Gastroesophageal sphincter (tissue), 3 donors: ENCODE measurements at regions not wholly inside any gene's neighbourhood (a gene's known extent, or its start where the extent isn't known, plus 50 kb on each side); places are given as distances from the start of the nearest gene placed in this dataset.

Experiments
- EP300 ChIP-seq: sonication (generic); formaldehyde crosslinking; IDR thresholded peaks from one replicate; pipeline ENCODE4 v1.6.1; 2017; ENCODE audit warnings: antibody characterized with exemption, mild to moderate bottlenecking
- POLR2A ChIP-seq, 2 donors: fragments of 450-650 bp; IDR thresholded peaks; one replicate each; pipeline ENCODE4 v1.6.1; 2017; ENCODE audit warnings: antibody characterized with exemption in 2 of 2, mild to moderate bottlenecking in 2 of 2, moderate library complexity in 1 of 2
- POLR2AphosphoS5 ChIP-seq: sonication (generic); formaldehyde crosslinking; IDR thresholded peaks from one replicate; pipeline ENCODE4 v1.6.1; 2017; ENCODE audit warnings: antibody characterized with exemption
- TF ChIP-seq, protein P1 (sequence below), 4 experiments: fragments of 200-600 bp in 2 of 4; fragments of 450-650 bp in 2 of 4; sonication (generic) in 1 of 4; IDR thresholded peaks; one replicate each; pipeline ENCODE4 v1.5.1; 2017 to 2019; ENCODE audit warnings: antibody characterized with exemption in 4 of 4, mild to moderate bottlenecking in 2 of 4, moderate library complexity in 2 of 4

- TF ChIP-seq POLR2AphosphoS5, result no peak
- TF ChIP-seq, protein P1, sequence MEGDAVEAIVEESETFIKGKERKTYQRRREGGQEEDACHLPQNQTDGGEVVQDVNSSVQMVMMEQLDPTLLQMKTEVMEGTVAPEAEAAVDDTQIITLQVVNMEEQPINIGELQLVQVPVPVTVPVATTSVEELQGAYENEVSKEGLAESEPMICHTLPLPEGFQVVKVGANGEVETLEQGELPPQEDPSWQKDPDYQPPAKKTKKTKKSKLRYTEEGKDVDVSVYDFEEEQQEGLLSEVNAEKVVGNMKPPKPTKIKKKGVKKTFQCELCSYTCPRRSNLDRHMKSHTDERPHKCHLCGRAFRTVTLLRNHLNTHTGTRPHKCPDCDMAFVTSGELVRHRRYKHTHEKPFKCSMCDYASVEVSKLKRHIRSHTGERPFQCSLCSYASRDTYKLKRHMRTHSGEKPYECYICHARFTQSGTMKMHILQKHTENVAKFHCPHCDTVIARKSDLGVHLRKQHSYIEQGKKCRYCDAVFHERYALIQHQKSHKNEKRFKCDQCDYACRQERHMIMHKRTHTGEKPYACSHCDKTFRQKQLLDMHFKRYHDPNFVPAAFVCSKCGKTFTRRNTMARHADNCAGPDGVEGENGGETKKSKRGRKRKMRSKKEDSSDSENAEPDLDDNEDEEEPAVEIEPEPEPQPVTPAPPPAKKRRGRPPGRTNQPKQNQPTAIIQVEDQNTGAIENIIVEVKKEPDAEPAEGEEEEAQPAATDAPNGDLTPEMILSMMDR (IDR thresholded peaks at IDR 0.05), result no peak
- no peak for TF ChIP-seq POLR2A (IDR thresholded peaks at IDR 0.05)
- TF ChIP-seq EP300, result no peak
Measured at GRCh38 chr2:234849678-234850077, 102.1 kb upstream of the SH3BP4 start.
